ENCODE measurements at regions not wholly inside any gene's neighbourhood (a gene's known extent, or its start where the extent isn't known, plus 50 kb on each side); places are given as distances from the start of the nearest gene placed in this dataset.
"Not testable (repeated sequence)": the region's sequence is repeated elsewhere in the genome, so short reads cannot be mapped to it uniquely, and the experiment has no call there.

DNA sequence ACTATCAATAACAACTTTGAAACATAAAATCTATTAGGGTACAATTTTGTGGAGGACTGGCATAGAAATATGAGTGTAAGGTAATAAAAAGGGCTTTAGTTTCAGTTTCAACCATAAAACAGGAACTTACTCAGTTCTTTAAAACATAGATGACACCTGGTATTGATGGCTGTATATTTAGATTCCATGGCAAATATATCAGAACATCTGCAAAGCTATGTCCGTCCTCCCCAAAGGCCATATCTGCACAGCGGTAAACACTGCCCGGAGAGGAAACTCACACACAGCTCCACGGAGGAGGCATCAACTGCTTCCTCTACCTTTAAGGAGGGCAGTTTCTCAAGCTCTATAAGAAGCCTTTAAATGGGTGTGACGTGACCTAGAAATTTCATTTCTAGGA is 993.3 kb downstream of the BRD1 start:
- DNase-seq = no peak

DNA sequence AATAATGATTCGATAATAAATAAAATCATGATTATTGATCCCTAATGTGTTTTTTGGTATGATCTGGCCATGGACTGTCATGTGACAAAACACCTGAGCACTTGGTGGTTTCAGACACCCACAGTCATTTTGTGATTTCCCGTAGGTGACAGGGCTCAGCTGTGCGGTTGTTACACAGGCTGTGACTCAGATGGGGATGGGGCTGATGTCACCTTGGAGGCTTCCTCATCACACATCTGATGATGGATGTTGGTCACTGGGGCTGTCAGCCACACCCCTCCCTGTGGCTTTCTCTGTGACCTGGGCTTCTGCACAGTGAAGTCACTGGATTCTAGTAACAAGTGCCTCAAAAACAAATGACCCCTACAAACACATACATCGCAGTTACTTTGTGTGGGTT is 995.1 kb downstream of the BRD1 start:
- no peak for DNase-seq

DNA sequence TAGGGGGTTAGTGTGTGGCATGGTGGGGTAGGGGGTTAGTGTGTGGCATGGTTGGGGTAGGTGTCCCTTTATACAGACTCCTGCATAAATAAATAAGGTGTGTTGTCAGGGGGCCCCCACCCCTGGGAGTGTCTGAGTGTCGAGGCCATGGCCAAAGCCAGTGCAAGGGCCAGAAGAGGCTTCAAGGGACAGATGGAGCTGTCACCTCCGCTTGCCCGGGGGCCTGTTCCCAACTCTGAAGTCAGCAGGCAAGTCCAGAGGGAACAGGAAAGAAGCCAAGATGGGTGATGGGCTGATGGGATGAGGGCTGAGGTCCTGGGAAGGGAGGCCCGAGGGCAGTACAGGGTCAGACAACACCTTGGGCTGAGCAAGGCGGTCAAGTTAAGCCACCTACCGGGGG is 997.8 kb downstream of the BRD1 start:
- no peak for DNase-seq

DNA sequence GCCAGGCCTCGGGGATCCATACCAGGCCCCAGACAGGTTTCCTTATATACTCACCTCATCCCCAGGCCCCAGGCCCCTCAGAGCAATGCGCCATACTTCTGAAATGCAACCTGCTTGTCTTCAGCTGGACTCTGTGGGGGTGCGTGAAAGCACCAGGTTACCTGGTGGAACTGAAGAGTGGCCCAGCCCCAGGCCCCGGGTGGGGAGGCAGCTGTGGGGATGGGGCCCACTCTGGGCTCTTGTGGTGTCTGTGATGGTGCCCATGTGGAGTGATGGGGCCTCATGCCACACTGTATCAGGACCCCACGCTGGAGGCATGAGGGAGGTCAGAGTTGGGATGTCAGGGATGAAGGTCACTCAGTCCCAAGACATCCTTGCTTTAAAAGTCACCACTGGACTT is 999.0 kb downstream of the BRD1 start:
- DNase-seq = no peak

- no peak for DNase-seq
Observed at GRCh38 chr22:48827904-48828555, 999.6 kb downstream of the BRD1 start.

DNA sequence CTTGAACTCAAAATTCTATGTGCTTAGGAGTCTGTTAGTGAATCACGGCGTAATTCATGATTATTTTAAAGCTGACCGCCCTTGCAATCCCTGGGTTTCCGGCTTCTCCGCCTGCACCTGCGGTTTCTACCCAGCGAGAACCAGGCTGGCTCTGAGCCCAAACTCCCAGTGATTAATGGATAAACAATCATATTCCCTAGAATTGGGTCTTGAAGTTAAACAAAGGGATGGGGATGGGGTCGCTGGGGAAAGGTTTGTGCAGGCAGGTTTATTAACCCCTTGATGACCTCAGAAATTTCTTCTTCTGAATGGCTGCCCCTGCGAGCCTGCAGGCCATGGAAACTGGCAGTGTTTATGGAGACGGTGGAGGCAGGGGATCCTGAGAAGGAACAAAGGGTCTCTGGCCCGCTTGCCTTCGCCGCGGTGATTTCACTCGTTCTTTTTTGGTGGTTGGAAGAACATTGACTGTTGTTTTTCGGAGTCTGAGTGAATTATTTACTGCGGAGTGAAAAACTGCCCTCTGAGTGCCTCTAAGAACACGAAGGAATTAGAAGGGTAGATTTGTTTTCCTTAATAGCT is 1000.3 kb downstream of the BRD1 start:
- no peak for DNase-seq

GRCh38 chr22:48826546-48826945 is 1001.1 kb downstream of the BRD1 start:
- DNase-seq = no peak

- no peak for DNase-seq
Observed at GRCh38 chr22:48825802-48826520, 1001.7 kb downstream of the BRD1 start.

DNA sequence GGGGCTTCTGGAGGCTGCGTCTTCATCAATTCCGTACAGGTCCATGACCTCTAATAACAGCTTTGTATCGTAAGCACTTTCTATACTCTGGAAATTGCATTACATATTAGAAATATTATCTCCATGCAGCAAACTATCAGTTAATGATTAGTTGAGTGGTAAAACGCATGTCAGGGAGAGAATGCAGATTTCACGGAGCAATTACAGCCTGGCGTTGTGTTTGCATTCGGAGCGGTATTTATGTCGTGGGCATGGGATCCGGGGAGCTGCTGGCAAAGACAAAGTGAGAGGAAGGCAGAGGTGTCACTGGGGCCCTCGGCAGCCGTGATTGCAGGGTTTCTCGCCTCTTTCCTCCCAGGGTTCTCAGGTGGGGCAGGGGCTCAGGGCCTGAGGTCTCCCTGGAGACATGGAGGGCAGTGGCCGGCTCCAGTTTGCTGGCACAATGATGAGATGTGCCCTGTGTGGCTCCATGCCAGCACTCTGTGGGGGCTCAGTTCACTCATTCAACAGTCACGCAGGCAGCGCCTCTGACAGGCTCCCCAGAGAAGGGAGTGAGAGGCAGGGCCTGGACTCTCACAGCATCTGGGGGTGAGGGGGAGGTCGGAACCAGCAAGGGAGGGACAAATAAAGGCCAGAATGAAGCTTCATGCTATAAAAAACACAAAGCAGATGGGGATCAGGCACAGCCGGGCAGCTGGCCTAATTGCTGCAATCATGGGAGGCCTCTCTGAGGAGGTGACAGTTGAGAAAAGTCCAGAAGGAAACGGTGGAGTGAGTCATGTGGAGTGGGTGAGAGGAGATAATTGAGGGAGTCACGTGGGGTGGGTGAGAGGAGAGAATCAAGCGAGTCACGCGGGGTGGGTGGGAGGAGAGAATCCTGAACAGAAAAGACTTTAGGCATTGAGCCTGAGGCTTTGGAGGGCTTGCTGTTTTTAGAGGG is 1002.7 kb downstream of the BRD1 start:
- no peak for DNase-seq

DNA sequence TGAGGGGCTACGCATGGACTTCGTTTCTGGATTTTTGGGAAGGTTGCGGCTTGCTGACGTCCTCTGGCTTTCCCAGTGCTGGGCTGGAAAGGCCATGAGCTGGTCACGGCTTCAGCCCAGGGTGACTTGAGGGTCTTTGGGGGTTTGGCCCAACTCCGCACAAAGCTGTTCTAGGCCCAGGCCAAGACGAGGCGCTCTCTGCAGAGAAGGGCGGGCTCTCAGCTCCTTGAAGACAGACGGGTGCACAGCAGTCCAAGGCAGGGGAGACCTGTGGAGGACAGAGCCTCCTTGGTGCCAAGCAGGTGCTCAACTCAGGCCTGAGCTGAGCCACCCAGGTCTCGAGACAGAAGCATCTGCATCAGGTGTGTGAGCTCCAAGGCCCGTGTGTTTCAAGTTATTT is 1003.7 kb downstream of the BRD1 start:
- no peak for DNase-seq

GRCh38 chr22:48822278-48823233 is 1005.1 kb downstream of the BRD1 start:
- no peak for DNase-seq

GRCh38 chr22:48821727-48822126 is 1005.9 kb downstream of the BRD1 start:
- DNase-seq = no peak

DNA sequence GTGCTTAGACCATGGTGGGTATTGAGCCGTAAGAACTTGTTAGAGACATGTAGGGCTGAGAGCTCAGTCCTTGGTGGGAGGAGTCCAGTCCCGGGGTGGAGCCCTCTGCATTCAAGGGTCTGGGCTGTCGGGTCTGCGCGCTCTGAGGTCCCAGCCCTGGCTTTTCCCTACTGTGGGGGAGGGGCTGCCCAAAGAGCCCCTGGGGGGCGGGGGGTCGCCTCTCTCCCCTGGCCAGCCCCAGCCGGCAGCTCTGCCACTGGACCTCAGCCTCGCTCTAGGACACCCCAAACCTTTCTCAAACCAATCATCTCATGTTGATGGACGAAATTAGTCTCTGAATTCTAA is 1006.4 kb downstream of the BRD1 start:
- no peak for DNase-seq

DNA sequence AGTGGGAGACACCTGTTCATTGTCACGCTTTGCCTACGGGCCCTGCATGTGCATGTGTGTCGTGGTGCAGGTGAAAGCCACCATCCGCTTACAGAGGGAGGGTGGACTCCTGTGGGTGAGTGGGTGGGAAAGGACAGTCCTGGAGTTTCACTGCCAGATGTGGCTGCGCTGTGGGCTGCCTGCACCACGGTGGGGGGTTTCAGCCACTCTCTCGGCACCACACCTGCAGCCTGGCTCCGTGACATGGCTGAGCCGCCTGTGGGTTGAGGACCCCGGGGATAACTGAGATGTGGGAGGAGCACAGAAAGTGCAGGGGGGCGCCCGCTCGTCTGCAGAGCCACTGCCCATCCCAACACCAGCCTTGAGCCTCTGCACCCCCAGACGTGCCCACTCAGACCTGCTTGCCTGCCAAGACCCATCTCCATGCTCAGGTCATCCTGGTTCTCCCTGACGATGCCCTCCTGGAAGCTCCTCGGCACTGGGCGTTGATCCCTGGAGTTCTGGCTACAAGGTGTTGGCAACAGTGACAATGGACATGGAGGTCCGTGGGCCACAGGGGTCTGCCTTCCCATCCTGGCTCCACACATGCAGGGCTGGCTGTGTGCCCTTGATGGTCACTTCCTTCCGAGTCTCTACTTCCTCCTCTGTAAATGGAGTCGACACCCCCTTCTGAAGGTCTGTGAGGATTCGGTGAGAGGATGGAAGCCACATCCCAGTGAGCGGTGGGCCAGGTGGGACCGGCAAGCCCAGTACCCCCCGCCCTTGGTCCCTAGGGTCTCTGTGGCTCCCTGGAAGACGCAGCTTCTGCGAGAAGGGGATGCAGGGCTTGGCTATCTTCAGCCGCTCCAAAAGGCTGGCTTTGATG is 1007.0 kb downstream of the BRD1 start:
- DNase-seq = no peak

DNA sequence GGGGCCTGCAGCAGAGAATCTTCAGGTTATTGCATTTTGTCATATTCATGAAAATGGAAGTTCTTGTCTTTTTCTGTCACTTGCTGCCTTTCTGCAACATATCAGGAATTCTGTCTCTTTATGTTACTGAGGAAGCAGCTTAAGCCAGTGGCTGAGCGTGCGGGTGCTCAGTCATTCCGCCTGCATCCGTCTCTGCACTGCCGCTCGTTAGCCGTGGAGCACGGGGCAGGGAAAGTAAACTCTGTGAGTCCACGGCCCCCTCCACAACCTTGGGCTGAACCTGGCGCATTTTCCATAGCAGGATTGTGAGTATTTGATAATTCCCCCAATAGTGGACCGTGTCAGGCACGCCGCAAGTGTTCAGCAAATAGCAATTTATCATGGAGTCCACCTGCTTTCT is 1007.7 kb downstream of the BRD1 start:
- no peak for DNase-seq

DNA sequence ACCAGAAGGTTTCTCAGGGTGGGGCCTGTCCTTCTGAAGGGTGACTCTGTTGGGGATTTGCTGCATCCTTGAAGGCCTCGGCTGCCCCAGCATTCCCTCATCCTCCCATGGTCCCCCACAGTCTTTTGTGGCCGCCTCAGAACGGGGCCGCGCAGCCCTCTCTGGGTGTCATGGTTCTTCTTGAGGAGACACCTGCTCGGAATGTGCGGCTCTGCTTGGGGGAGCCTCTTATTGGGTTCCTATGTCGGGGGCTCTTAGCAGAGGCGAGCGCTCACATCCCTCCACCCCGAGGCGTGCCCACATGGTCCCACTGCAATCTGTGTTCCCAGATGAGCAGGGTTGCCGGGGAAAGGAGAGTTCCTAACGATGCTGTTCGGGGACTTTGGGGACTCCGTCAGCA is 1008.4 kb downstream of the BRD1 start:
- DNase-seq = no peak

GRCh38 chr22:48817491-48817890 is 1010.2 kb downstream of the BRD1 start:
- not testable (repeated sequence) for DNase-seq

GRCh38 chr22:48811885-48812284 is 1015.8 kb downstream of the BRD1 start:
- no peak for DNase-seq

- no peak for DNase-seq
Observed at GRCh38 chr22:48808038-48808960, 1019.4 kb downstream of the BRD1 start.

DNA sequence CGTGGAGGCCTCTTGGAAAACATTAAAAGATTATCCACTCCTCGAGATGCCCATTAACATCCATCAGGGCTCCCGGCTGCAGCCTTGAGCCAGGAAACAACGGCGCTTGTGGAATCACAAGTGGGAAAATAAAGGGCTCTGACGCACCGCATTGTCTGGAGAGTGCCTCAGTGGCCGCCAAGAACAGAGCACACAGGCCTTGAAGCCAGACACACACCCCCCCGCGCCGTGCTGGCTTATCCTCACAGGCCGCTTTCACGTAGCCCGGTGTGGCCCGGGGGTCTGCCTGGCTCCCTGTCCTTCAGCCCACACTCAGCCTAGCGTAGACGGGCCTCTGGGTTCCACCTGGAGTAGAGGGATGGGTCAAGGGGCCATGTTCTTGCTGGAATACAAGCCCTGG is 1020.5 kb downstream of the BRD1 start:
- DNase-seq = no peak

Data from NCI-H1417 treated with DMSO at 0.1 percent for 48 hours (cell line).